GM18867 (cell line): ENCODE measurements at regions not wholly inside any gene's neighbourhood (a gene's known extent, or its start where the extent isn't known, plus 50 kb on each side); places are given as distances from the start of the nearest gene placed in this dataset.
"Not testable (repeated sequence)": the region's sequence is repeated elsewhere in the genome, so short reads cannot be mapped to it uniquely, and the experiment has no call there.

ENCODE experiments used
- ATAC-seq: cut with Tn5 transposase; IDR thresholded peaks from one replicate; pipeline ENCODE4 v1.9.1; 2021; ENCODE audit warnings: mild to moderate bottlenecking, moderate library complexity; ENCODE audit not compliant: unreplicated experiment

DNA sequence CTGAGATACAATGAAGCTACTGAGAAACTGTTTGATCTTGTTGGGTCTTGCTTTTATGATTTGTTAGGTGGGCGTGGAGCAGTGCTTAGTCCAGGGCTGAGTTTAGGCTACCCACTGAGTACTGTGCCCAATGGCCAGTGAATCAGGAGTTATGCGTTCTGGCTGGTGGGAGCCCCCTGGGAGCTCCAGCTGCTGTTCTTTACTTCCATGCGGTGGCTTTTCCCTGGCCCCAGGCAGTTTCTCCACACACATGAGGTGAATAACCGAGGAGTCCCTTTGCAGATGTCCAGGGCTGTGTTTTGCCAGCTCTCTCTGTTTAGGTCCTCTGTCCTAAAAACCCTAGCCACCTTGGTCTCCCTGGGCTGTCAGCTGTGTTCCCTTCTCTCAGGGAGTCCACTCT lies 106.5 kb downstream of the KLF13 start:
- ATAC-seq, result no peak

DNA sequence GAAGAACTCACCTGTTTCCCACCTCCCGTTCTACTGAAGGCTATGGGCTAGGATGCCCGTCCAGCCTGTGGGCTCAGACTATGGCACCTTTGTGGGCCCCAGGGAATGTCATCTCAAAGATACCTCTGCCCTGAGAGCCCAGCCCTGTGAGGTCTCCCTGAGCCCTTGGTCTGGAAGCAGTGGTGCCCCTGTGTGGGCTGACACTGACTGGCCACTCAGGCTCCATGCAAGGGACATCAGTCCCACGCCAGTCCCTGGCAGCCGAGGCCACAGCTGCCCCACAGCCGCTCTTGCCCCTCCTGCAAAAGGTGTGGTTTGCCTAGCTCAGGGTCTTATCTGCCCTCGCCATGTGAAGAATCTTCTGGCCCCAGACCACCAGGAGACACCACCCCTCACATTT lies 106.9 kb downstream of the KLF13 start:
- ATAC-seq, result no peak

DNA sequence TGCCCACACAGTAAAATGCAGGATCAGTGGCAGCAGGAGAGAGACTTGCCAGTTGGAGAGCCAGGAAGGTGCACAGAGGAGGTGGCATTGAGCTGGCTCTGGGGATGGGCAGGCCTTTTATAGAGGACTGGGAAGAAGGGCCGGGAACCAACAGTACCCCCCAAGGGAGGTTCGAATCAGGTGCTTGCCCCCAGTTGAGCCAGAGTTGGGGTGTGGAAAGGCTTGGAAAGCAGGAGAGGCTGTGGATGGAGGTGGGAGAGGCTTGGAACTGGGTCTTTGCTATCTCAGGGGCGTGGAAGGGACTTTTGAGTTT lies 107.6 kb downstream of the KLF13 start:
- no peak for ATAC-seq

GRCh38 chr15:31434588-31435260 lies 108.1 kb downstream of the KLF13 start:
- peak; percentile 45 for ATAC-seq

DNA sequence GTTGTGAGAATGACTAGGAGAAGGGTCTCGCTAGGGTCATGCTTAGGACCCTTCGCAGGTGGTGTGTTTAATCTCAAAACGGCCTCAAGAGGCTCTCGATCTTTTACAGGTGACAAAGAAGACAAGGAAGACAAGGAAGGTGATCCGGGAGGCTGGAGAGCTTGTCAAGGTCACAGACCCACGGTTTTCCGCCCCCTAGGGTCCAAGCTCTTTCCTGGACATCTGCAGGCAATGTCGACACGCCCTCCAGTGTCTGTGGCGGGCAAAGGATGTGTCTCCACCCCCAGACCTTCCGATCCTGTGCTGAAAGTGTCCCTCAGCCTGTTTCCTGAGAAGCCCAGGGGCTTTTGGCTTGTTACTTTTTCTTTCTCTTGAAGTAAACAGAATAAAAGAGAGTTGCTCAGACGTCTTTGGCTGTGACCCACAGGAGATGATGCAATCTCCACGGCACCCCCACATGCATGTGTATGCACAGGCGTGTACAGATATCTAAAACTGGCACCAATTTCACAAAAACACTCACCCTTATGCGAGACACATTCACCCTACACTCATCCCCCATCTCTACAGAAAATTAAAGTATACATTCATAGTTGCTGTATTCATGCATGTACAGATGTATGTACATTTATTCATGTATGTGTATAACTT lies 108.8 kb downstream of the KLF13 start:
- ATAC-seq, result peak; percentile 65

- ATAC-seq, result no peak
Observed at GRCh38 chr15:31435912-31436628, 109.4 kb downstream of the KLF13 start.

DNA sequence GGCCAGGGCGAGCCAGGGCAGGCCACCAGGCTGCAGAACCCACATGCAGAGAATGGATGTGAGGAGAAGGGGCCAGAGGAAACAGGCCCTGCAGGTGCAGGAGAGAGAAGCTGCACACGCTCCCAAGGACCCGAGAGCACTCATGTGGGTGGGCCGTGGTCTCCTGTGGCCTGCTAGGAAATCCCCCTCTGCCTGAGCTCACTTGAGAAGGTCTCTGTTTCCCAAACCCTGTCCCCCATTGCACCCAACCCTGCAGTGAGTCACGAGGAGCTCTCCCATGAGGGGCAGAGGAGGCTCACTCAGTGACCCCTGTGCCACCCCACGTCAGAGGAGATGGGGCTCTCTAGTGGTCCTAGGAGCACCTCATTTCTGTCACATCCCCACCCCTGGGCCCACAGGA lies 111.1 kb downstream of the KLF13 start:
- no peak for ATAC-seq

GRCh38 chr15:31438601-31439265 lies 112.1 kb downstream of the KLF13 start:
- ATAC-seq, result no peak

GRCh38 chr15:31439328-31439727 lies 112.7 kb downstream of the KLF13 start:
- no peak for ATAC-seq

GRCh38 chr15:31440216-31440615 lies 113.6 kb downstream of the KLF13 start:
- ATAC-seq, result not testable (repeated sequence)

- ATAC-seq, result no peak
Observed at GRCh38 chr15:31440754-31441311, 114.2 kb downstream of the KLF13 start.

- no peak for ATAC-seq
Observed at GRCh38 chr15:31442226-31442625, 115.6 kb downstream of the KLF13 start.

- no peak for ATAC-seq
Observed at GRCh38 chr15:31442699-31443111, 116.1 kb downstream of the KLF13 start.

- ATAC-seq, result peak; percentile 43
Observed at GRCh38 chr15:31444844-31445243, 118.2 kb downstream of the KLF13 start.

- ATAC-seq, result no peak
Observed at GRCh38 chr15:31446546-31446945, 119.9 kb downstream of the KLF13 start.

DNA sequence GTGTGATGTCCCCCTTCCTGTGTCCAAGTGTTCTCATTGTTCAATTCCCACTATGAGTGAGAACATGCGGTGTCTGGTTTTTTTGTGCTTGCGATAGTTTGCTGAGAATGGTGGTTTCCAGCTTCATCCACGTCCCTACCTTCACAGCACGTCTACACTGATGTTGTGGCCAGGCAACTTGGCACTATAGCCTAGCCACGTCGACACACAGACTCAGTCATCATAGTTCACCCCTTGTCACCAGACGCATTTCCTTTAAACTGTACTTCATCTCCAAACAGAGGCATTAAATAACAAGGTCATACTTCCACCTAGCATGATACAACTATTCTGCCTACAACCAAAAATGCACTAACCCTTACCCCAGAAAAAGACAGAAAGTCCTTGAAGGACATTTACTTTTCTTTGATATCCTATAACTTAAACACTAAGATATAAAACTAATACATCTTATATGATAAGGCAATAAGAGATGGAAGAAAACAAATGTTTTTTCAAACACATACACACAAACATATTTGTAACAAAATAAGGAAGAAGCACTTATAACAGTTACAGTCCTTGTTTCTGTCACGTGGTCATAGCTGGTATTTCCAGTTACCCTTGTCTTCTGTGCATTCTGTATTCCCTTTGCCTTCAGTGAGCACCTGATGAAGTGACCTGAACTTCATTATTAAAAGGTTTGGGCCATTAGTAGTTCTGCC lies 121.4 kb downstream of the KLF13 start:
- no peak for ATAC-seq

- no peak for ATAC-seq
Observed at GRCh38 chr15:31448635-31448979, 122.0 kb downstream of the KLF13 start.

DNA sequence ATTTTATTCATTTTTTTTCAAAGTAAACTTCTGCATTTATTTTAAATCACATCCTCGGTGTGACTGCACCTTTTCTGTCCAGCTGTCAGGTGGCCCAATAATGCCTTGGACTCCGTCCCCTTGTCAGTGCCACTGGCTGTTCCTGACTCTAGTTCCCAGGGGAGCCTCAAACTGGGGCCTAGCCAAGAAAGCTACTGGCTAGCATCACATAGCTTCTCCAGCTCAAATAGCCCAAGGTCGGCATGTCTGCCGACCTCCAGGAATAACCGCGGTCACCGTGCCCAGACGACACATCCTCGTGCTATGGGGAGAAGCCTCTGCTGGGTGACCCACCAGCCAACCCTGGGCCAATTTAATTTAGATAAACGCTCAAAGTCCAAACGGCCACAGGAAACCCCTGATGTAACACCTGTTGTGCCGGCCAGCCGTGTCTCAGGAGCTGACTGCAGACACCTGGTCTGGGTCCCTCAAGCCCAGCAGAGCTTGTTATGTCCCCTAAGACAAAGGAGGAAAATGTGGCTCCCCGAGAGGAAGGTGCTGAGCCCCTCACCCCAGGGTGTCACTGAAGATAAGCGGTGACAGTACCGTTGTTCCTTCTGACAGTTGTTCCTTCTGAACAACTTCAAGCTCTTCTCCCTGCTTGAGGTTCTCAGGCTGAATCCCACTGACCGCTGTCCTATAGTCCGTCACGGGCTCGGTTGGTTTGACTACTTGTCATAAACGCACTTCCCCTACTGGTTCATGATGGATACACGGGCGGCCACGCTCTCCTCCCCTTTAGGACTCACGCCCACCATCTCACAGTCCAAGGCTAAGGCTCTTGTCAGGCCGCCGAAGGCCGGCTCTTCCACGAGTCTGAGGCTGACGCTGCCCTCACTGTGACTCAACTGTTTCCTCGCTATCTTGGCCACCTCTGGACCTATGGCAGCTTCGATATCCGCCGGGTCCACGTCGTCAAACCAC lies 126.2 kb downstream of the KLF13 start:
- ATAC-seq, result no peak

DNA sequence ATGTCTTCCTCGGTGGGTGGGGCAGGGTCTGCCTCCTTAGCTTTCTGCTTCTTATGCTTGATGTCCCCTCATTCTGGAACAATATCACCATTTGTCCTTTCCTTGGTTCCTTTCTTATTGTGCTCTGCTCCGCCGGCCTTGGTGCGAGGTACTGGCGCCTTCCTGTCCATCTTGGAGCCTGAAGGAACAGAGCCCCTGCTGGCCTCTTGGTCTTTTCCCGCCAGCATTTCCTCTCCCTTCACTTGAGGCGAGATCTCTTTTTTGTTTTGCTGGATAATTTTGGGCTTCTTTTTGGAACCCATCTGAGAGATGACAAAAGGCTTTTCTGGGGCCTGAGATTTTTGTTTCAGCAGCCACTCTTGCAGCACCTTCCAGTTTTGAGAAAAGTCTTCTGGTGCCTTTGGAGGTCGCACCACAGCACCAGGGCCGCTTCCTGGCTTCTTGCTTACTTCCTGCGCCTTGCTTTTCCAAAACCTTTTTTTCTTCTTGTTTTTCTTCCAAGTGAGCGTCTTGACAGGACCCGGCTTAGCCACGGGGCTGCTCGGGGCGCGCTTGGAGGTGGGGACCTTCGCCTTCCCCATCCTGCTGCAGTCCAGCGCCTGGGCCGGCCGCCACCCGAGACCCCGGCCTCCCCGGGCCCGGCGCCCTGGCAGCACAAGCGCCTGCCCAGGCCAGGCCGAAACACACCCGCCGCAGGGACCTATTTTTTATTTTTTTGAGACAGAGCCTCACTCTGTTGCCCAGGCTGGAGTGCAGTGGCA lies 127.1 kb downstream of the KLF13 start:
- no peak for ATAC-seq
